GM23248 (cell line): ENCODE measurements at regions not wholly inside any gene's neighbourhood (a gene's known extent, or its start where the extent isn't known, plus 50 kb on each side); places are given as distances from the start of the nearest gene placed in this dataset.

Experiments
- EZH2 ChIP-seq: fragments of 200-600 bp; sonication (generic); IDR thresholded peaks from 2 replicates; pipeline ENCODE4 v1.6.1; 2018; ENCODE audit warnings: antibody characterized with exemption, mild to moderate bottlenecking; ENCODE audit not compliant: insufficient read depth, poor library complexity, severe bottlenecking
- EZH2phosphoT487 ChIP-seq: fragments of 200-600 bp; sonication (generic); IDR thresholded peaks from 2 replicates; pipeline ENCODE4 v1.6.1; 2018; ENCODE audit warnings: antibody characterized with exemption, moderate library complexity, mild to moderate bottlenecking, low read depth; ENCODE audit not compliant: insufficient read depth

GRCh38 chr4:38386654-38387188 is 277.3 kb upstream of the KLF3 start:
- TF ChIP-seq EZH2 (no peak), EZH2phosphoT487 (no peak)
